ENCODE measurements at regions not wholly inside any gene's neighbourhood (a gene's known extent, or its start where the extent isn't known, plus 50 kb on each side); places are given as distances from the start of the nearest gene placed in this dataset.

DNA sequence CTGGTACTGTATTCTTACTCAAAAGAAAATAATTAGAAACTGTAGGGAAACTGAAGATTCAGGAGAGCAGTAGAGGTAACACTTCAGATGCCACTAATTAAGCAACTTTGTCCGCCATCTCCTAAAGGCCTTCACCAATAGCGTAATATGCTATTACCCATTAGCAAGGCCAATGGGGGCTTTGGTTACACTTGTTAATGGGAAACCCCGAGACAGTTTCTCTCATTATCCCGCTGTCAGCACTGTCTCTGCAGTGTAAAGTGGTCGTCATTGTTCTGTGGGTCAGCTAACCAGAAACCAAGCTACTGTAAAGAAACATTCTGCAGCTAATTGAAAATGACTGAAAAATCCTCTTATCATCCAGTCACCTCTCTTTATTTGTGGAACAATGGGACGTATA is 468.0 kb upstream of the POU3F2 start:
- H3K36me3 ChIP-seq (ENCODE audit: insufficient read depth, low read length): no peaks in the 10 kb centered on the region
- no peaks in the 10 kb centered on the region for H3K4me1 ChIP-seq (ENCODE audit: insufficient read depth, low read length)
- H3K27me3 ChIP-seq (ENCODE audit: insufficient read depth, low read length): no peaks in the 10 kb centered on the region
- H3K4me3 ChIP-seq (ENCODE audit: insufficient read depth, low read depth, low read length): no peak overlapping the region
- no peaks in the 10 kb centered on the region for H3K9me3 ChIP-seq (ENCODE audit: insufficient read depth, low read depth, low read length)
- Mint-ChIP-seq H3K4me1 (ENCODE audit: low read depth, unreplicated experiment) (no peaks in the 10 kb centered on the region), H3K27ac (ENCODE audit: unreplicated experiment) (no peak overlapping the region), H3K36me3 (ENCODE audit: low read depth, unreplicated experiment) (no peaks in the 10 kb centered on the region), H3K27me3 (ENCODE audit: low read depth, unreplicated experiment) (no peaks in the 10 kb centered on the region), H3K4me3 (ENCODE audit: unreplicated experiment) (no peak overlapping the region), H3K9me3 (ENCODE audit: unreplicated experiment) (no peaks in the 10 kb centered on the region)
- FAIRE-seq (no peak), DNase-seq (ENCODE audit: low read depth) (no peak)
- H3K4me2 ChIP-seq (ENCODE audit: low read length): no peak overlapping the region
- no peak overlapping the region for H3K9ac ChIP-seq (ENCODE audit: low read length)
- no peaks in the 10 kb centered on the region for H3K79me2 ChIP-seq (ENCODE audit: insufficient read depth, low read length)
- TF ChIP-seq EZH2 (IDR thresholded peaks at IDR 0.05; ENCODE audit: insufficient read depth, low read length): no peak
- TF ChIP-seq, protein P1, sequence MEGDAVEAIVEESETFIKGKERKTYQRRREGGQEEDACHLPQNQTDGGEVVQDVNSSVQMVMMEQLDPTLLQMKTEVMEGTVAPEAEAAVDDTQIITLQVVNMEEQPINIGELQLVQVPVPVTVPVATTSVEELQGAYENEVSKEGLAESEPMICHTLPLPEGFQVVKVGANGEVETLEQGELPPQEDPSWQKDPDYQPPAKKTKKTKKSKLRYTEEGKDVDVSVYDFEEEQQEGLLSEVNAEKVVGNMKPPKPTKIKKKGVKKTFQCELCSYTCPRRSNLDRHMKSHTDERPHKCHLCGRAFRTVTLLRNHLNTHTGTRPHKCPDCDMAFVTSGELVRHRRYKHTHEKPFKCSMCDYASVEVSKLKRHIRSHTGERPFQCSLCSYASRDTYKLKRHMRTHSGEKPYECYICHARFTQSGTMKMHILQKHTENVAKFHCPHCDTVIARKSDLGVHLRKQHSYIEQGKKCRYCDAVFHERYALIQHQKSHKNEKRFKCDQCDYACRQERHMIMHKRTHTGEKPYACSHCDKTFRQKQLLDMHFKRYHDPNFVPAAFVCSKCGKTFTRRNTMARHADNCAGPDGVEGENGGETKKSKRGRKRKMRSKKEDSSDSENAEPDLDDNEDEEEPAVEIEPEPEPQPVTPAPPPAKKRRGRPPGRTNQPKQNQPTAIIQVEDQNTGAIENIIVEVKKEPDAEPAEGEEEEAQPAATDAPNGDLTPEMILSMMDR (IDR thresholded peaks at IDR 0.05; ENCODE audit: insufficient read depth, low read depth, low read length): no peak
- no peak overlapping the region for H3K27ac ChIP-seq (ENCODE audit: low read depth, low read length)
- no peak overlapping the region for H2AFZ ChIP-seq (ENCODE audit: low read depth, low read length)
- no peaks in the 10 kb centered on the region for H4K20me1 ChIP-seq (ENCODE audit: insufficient read depth, low read length)

DNA sequence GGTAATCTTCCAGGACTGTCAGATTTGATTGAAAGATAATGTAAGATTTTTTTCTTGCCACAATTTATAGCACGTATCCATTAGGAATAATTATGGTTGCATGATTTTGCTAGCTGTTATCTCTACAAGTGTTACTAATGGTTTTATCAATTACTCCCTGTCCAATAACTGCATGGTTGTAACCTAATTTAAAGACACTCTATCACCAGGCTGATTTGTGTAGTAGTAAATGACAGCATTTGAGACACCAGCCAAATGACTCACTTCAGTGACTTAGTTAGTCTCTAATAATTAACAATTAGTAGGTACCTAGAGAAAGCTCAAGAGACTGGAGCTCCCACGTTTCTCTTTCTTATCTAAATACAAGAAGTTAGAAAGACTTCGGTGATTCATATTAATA is 453.8 kb upstream of the POU3F2 start:
- no peaks in the 10 kb centered on the region for H3K27me3 Mint-ChIP-seq (ENCODE audit: low read depth, unreplicated experiment)

DNA sequence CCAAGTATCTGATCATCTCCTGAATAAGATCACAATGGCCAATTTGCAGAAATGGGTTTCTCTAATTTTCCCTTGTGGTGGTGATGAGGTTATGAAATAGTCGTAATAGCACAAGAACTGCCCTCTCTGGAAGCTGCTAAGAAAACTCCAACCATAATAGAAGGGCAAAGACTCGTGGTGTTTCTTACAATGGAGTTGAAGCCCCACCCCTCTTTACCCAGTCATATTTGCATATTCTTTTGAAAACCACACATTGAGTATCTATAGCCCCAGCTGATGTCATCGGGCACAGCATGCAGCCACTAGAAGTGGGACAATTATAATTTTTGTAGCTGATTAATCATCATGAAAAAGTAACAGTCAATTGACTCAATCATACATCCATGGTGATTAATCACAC is 452.1 kb upstream of the POU3F2 start:
- H3K9me3 ChIP-seq (ENCODE audit: insufficient read depth, low read depth, low read length): no peaks in the 10 kb centered on the region
- no peak overlapping the region for H3K4me3 Mint-ChIP-seq (ENCODE audit: unreplicated experiment)
- H3K27ac ChIP-seq (ENCODE audit: low read depth, low read length): no peak overlapping the region
- H3K4me1 ChIP-seq (ENCODE audit: insufficient read depth, low read length): no peaks in the 10 kb centered on the region
- H3K9ac ChIP-seq (ENCODE audit: low read length): no peak overlapping the region
- H3K4me3 ChIP-seq (ENCODE audit: insufficient read depth, low read depth, low read length): no peak overlapping the region
- H4K20me1 ChIP-seq (ENCODE audit: insufficient read depth, low read length): no peaks in the 10 kb centered on the region
- TF ChIP-seq, protein P1 (IDR thresholded peaks at IDR 0.05; ENCODE audit: insufficient read depth, low read depth, low read length): no peak
- TF ChIP-seq EZH2 (IDR thresholded peaks at IDR 0.05; ENCODE audit: insufficient read depth, low read length): no peak
- H3K36me3 ChIP-seq (ENCODE audit: insufficient read depth, low read length): no peaks in the 10 kb centered on the region
- H3K9me3 Mint-ChIP-seq (ENCODE audit: unreplicated experiment): no peaks in the 10 kb centered on the region
- no peaks in the 10 kb centered on the region for H3K36me3 Mint-ChIP-seq (ENCODE audit: low read depth, unreplicated experiment)
- H3K27me3 Mint-ChIP-seq (ENCODE audit: low read depth, unreplicated experiment): no peaks in the 10 kb centered on the region
- no peaks in the 10 kb centered on the region for H3K4me1 Mint-ChIP-seq (ENCODE audit: low read depth, unreplicated experiment)
- no peak for DNase-seq (ENCODE audit: low read depth)
- no peak overlapping the region for H3K27ac Mint-ChIP-seq (ENCODE audit: unreplicated experiment)
- no peak for FAIRE-seq
- H3K79me2 ChIP-seq (ENCODE audit: insufficient read depth, low read length): no peaks in the 10 kb centered on the region
- no peaks in the 10 kb centered on the region for H3K27me3 ChIP-seq (ENCODE audit: insufficient read depth, low read length)
- H3K4me2 ChIP-seq (ENCODE audit: low read length): no peak overlapping the region
- no peak overlapping the region for H2AFZ ChIP-seq (ENCODE audit: low read depth, low read length)

More for the DNA sequence above, 453.8 kb upstream of the POU3F2 start:
- Histone ChIP-seq H3K36me3 (ENCODE audit: insufficient read depth, low read length) (no peaks in the 10 kb centered on the region), H3K9ac (ENCODE audit: low read length) (no peak overlapping the region), H3K4me3 (ENCODE audit: insufficient read depth, low read depth, low read length) (no peak overlapping the region), H2AFZ (ENCODE audit: low read depth, low read length) (no peak overlapping the region), H3K79me2 (ENCODE audit: insufficient read depth, low read length) (no peaks in the 10 kb centered on the region), H3K27me3 (ENCODE audit: insufficient read depth, low read length) (no peaks in the 10 kb centered on the region), H3K27ac (ENCODE audit: low read depth, low read length) (no peak overlapping the region), H3K9me3 (ENCODE audit: insufficient read depth, low read depth, low read length) (no peaks in the 10 kb centered on the region), H3K4me1 (ENCODE audit: insufficient read depth, low read length) (no peaks in the 10 kb centered on the region), H4K20me1 (ENCODE audit: insufficient read depth, low read length) (no peaks in the 10 kb centered on the region), H3K4me2 (ENCODE audit: low read length) (no peak overlapping the region)
- Mint-ChIP-seq H3K4me3 (ENCODE audit: unreplicated experiment) (no peak overlapping the region), H3K9me3 (ENCODE audit: unreplicated experiment) (no peaks in the 10 kb centered on the region), H3K27ac (ENCODE audit: unreplicated experiment) (no peak overlapping the region), H3K36me3 (ENCODE audit: low read depth, unreplicated experiment) (no peaks in the 10 kb centered on the region), H3K4me1 (ENCODE audit: low read depth, unreplicated experiment) (no peaks in the 10 kb centered on the region)
- FAIRE-seq: no peak
- TF ChIP-seq, protein P1 (IDR thresholded peaks at IDR 0.05; ENCODE audit: insufficient read depth, low read depth, low read length): no peak
- TF ChIP-seq EZH2 (IDR thresholded peaks at IDR 0.05; ENCODE audit: insufficient read depth, low read length): no peak
- DNase-seq (ENCODE audit: low read depth): no peak
